Epithelial cell of prostate (primary cell): ENCODE measurements at regions not wholly inside any gene's neighbourhood (a gene's known extent, or its start where the extent isn't known, plus 50 kb on each side); places are given as distances from the start of the nearest gene placed in this dataset.

Experiments used
- DNase-seq: peaks from one replicate; pipeline ENCODE4 v3.0.0-alpha.2; 2011; ENCODE audit warnings: low read depth, low spot score
- H3K27ac ChIP-seq: fragments of 450-650 bp; 2 replicates; pipeline ENCODE4 v1.5.1; 2017; ENCODE audit warnings: mild to moderate bottlenecking

- DNase-seq = no peak
- H3K27ac ChIP-seq = no peak overlapping the region
Observed at GRCh38 chr3:66165660-66166059, 55.1 kb upstream of the SLC25A26 start.

- no peak overlapping the region for H3K27ac ChIP-seq
- no peak for DNase-seq
Observed at GRCh38 chr3:66164155-66164554, 56.6 kb upstream of the SLC25A26 start.

GRCh38 chr3:66163222-66163621 is 57.6 kb upstream of the SLC25A26 start:
- no peak overlapping the region for H3K27ac ChIP-seq
- DNase-seq = no peak

GRCh38 chr3:66162766-66163165 is 58.0 kb upstream of the SLC25A26 start:
- no peak for DNase-seq
- no peak overlapping the region for H3K27ac ChIP-seq

- DNase-seq = no peak
- no peak overlapping the region for H3K27ac ChIP-seq
Observed at GRCh38 chr3:66158933-66159683, 61.7 kb upstream of the SLC25A26 start.

GRCh38 chr3:66154444-66154861 is 66.3 kb upstream of the SLC25A26 start:
- H3K27ac ChIP-seq = no peak overlapping the region
- DNase-seq = no peak

- no peak for DNase-seq
- no peak overlapping the region for H3K27ac ChIP-seq
Observed at GRCh38 chr3:66153481-66154443, 67.0 kb upstream of the SLC25A26 start.

GRCh38 chr3:66152336-66152735 is 68.5 kb upstream of the SLC25A26 start:
- DNase-seq = no peak
- no peak overlapping the region for H3K27ac ChIP-seq

GRCh38 chr3:66150977-66151376 is 69.8 kb upstream of the SLC25A26 start:
- H3K27ac ChIP-seq = no peak overlapping the region
- DNase-seq = no peak

GRCh38 chr3:66149269-66149668 is 71.5 kb upstream of the SLC25A26 start:
- DNase-seq = no peak
- no peak overlapping the region for H3K27ac ChIP-seq

GRCh38 chr3:66145408-66145733 is 75.4 kb upstream of the SLC25A26 start:
- no peak overlapping the region for H3K27ac ChIP-seq
- DNase-seq = no peak

GRCh38 chr3:66144568-66145407 is 76.0 kb upstream of the SLC25A26 start:
- no peak overlapping the region for H3K27ac ChIP-seq

GRCh38 chr3:66142079-66142478 is 78.7 kb upstream of the SLC25A26 start:
- no peak for DNase-seq
- H3K27ac ChIP-seq = no peak overlapping the region

More at GRCh38 chr3:66144568-66145407, 76.0 kb upstream of the SLC25A26 start:
- DNase-seq = no peak

GRCh38 chr3:66140743-66141372 is 79.9 kb upstream of the SLC25A26 start:
- no peak for DNase-seq
- H3K27ac ChIP-seq = no peak overlapping the region

- no peak overlapping the region for H3K27ac ChIP-seq
- no peak for DNase-seq
Observed at GRCh38 chr3:66140106-66140505, 80.7 kb upstream of the SLC25A26 start.

GRCh38 chr3:66139415-66139814 is 81.4 kb upstream of the SLC25A26 start:
- DNase-seq = no peak

GRCh38 chr3:66138336-66139313 is 82.2 kb upstream of the SLC25A26 start:
- H3K27ac ChIP-seq = no peak overlapping the region
- no peak for DNase-seq

More at GRCh38 chr3:66139415-66139814, 81.4 kb upstream of the SLC25A26 start:
- no peak overlapping the region for H3K27ac ChIP-seq

GRCh38 chr3:66136597-66136996 is 84.2 kb upstream of the SLC25A26 start:
- H3K27ac ChIP-seq = no peak overlapping the region
- DNase-seq = no peak
